ENCODE measurements at regions not wholly inside any gene's neighbourhood (a gene's known extent, or its start where the extent isn't known, plus 50 kb on each side); places are given as distances from the start of the nearest gene placed in this dataset.

DNA sequence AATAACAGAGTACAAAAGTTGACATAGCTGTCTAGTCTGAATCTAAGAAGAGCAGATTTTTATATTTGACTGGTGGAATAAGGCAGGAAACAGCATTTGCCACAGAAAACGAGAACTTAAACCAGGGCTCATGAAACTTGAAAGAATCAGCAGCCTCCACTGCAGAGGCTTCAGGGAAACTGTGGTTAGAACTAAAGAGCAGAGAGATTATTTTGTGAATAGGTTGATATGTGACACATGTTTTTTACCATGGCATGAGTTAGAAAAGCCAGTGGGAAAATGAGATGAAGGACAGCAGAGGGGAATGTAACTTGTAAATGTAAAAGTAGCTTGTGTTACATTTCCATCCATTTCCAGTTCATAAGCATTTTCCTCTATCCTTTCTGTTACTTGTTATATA is 63.7 kb upstream of the CAMK2D start:
- Histone ChIP-seq H3K79me2 (ENCODE audit: insufficient read depth, low read length) (no peaks in the 10 kb centered on the region), H3K4me1 (ENCODE audit: insufficient read depth, low read length, poor library complexity, severe bottlenecking) (peaks cover 34% of the 10 kb centered on the region), H3K9me3 (ENCODE audit: insufficient read depth, low read depth, low read length) (no peaks in the 10 kb centered on the region), H3K9me2 (replicated peaks; ENCODE audit: low read depth, low read length) (no peaks in the 10 kb centered on the region), H3K36me3 (ENCODE audit: insufficient read depth, low read length) (no peaks in the 10 kb centered on the region), H2AFZ (ENCODE audit: low read length) (no peak overlapping the region), H3K9ac (ENCODE audit: low read depth, low read length, poor library complexity, severe bottlenecking) (no peak overlapping the region), H3K27me3 (ENCODE audit: insufficient read depth, low read length, poor library complexity, severe bottlenecking) (no peaks in the 10 kb centered on the region), H3K4me2 (ENCODE audit: low read depth, low read length, poor library complexity, severe bottlenecking) (peak overlapping the region; percentile 66), H3K4me3 (ENCODE audit: low read length, poor library complexity, severe bottlenecking) (peak overlapping the region; percentile 32), H4K20me1 (ENCODE audit: insufficient read depth, low read length, poor library complexity, severe bottlenecking) (no peaks in the 10 kb centered on the region), H3F3A (ENCODE audit: low read depth) (0 out of 2 replicates have a peak, but pooled peaks cover 3% of the 10 kb centered on the region)
- TF ChIP-seq EZH2phosphoT487 (IDR thresholded peaks at IDR 0.05; ENCODE audit: borderline replicate concordance), result no peak
- TF ChIP-seq, protein P1, sequence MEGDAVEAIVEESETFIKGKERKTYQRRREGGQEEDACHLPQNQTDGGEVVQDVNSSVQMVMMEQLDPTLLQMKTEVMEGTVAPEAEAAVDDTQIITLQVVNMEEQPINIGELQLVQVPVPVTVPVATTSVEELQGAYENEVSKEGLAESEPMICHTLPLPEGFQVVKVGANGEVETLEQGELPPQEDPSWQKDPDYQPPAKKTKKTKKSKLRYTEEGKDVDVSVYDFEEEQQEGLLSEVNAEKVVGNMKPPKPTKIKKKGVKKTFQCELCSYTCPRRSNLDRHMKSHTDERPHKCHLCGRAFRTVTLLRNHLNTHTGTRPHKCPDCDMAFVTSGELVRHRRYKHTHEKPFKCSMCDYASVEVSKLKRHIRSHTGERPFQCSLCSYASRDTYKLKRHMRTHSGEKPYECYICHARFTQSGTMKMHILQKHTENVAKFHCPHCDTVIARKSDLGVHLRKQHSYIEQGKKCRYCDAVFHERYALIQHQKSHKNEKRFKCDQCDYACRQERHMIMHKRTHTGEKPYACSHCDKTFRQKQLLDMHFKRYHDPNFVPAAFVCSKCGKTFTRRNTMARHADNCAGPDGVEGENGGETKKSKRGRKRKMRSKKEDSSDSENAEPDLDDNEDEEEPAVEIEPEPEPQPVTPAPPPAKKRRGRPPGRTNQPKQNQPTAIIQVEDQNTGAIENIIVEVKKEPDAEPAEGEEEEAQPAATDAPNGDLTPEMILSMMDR (conservative IDR thresholded peaks at IDR 0.05; ENCODE audit: low read length), result no peak

DNA sequence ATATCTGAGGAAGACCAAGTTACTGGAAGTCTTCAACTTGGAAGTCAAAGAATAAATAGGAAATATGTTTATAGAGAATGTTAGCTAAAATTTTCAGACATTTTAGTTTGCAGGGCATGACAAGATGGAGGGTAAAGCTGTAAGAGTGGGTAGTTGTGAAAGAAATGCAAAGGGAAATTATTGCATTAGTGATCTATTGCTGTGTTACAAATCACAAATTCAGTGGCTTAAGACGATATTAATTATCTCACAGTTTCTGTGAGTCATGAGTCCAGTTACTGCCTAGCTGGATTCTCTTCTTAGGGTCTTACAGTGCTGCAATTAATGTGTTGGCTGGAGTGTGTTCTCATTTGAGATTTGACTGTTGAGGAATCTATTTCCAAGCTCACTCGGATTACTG is 62.9 kb upstream of the CAMK2D start:
- Histone ChIP-seq H3K9me3 (ENCODE audit: insufficient read depth, low read depth, low read length) (no peaks in the 10 kb centered on the region), H3K27me3 (ENCODE audit: insufficient read depth, low read length, poor library complexity, severe bottlenecking) (no peaks in the 10 kb centered on the region), H3K36me3 (ENCODE audit: insufficient read depth, low read length) (no peaks in the 10 kb centered on the region), H2AFZ (ENCODE audit: low read length) (peak overlapping the region; percentile 39; the same call in 1 of the 2 replicates), H3K4me2 (ENCODE audit: low read depth, low read length, poor library complexity, severe bottlenecking) (peak overlapping the region; percentile 66), H3K9me2 (replicated peaks; ENCODE audit: low read depth, low read length) (no peaks in the 10 kb centered on the region), H3K79me2 (ENCODE audit: insufficient read depth, low read length) (no peaks in the 10 kb centered on the region), H3K4me1 (ENCODE audit: insufficient read depth, low read length, poor library complexity, severe bottlenecking) (peaks cover 30% of the 10 kb centered on the region), H3F3A (ENCODE audit: low read depth) (0 out of 2 replicates have a peak, but pooled peaks cover 3% of the 10 kb centered on the region), H3K4me3 (ENCODE audit: low read length, poor library complexity, severe bottlenecking) (peak overlapping the region; percentile 32), H4K20me1 (ENCODE audit: insufficient read depth, low read length, poor library complexity, severe bottlenecking) (no peaks in the 10 kb centered on the region), H3K9ac (ENCODE audit: low read depth, low read length, poor library complexity, severe bottlenecking) (no peak overlapping the region)
- TF ChIP-seq EZH2phosphoT487 (IDR thresholded peaks at IDR 0.05; ENCODE audit: borderline replicate concordance), result no peak
- TF ChIP-seq, protein P1 (conservative IDR thresholded peaks at IDR 0.05; ENCODE audit: low read length), result no peak

DNA sequence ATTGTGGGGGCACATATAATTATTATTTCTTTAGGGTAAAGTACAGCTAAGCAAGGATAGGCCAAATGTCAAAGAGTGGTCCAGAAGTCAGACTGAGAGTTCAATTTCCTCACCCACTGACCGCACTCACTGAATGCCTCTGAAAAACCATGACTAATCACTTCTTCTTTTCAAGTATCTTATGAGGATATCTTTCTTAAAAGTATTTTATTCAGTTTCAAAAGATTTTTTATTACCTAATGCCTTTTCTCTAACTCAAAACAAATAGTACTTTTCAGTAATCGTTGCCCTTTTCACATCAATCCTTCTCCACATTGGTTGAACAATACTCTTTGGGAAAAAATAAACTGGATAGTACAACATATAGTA is 61.7 kb upstream of the CAMK2D start:
- no peak overlapping the region for H3K4me3 ChIP-seq (ENCODE audit: low read length, poor library complexity, severe bottlenecking)
- H3F3A ChIP-seq (ENCODE audit: low read depth), result 0 out of 2 replicates have a peak, but pooled peaks cover 3% of the 10 kb centered on the region
- H3K27me3 ChIP-seq (ENCODE audit: insufficient read depth, low read length, poor library complexity, severe bottlenecking), result no peaks in the 10 kb centered on the region
- H3K9me3 ChIP-seq (ENCODE audit: insufficient read depth, low read depth, low read length), result no peaks in the 10 kb centered on the region
- H3K9me2 ChIP-seq (replicated peaks; ENCODE audit: low read depth, low read length), result no peaks in the 10 kb centered on the region
- H3K9ac ChIP-seq (ENCODE audit: low read depth, low read length, poor library complexity, severe bottlenecking), result no peak overlapping the region
- peaks cover 30% of the 10 kb centered on the region for H3K4me1 ChIP-seq (ENCODE audit: insufficient read depth, low read length, poor library complexity, severe bottlenecking)
- no peak for TF ChIP-seq EZH2phosphoT487 (IDR thresholded peaks at IDR 0.05; ENCODE audit: borderline replicate concordance)
- H4K20me1 ChIP-seq (ENCODE audit: insufficient read depth, low read length, poor library complexity, severe bottlenecking), result no peaks in the 10 kb centered on the region
- H3K4me2 ChIP-seq (ENCODE audit: low read depth, low read length, poor library complexity, severe bottlenecking), result no peak overlapping the region
- H2AFZ ChIP-seq (ENCODE audit: low read length), result no peak overlapping the region
- no peaks in the 10 kb centered on the region for H3K36me3 ChIP-seq (ENCODE audit: insufficient read depth, low read length)
- no peaks in the 10 kb centered on the region for H3K79me2 ChIP-seq (ENCODE audit: insufficient read depth, low read length)

Measured in Loucy (cell line).